Pancreas (tissue), 10 donors: ENCODE measurements at regions not wholly inside any gene's neighbourhood (a gene's known extent, or its start where the extent isn't known, plus 50 kb on each side); places are given as distances from the start of the nearest gene placed in this dataset.

Source experiments
- ATAC-seq, 4 donors: fragments of 200-7000 bp; cut with Tn5 transposase; one replicate each; pipeline versions ENCODE4 v1.8.0 to v1.9.1; 2020; ENCODE audit warnings: mild to moderate bottlenecking in 4 of 4, moderate library complexity in 4 of 4
- DNase-seq, 6 donors: peaks; one replicate each; pipeline ENCODE4 v3.0.0-alpha.2; 2020
- FAIRE-seq: peaks from 2 replicates; lab custom pipeline; 2012; peaks lifted over from hg19 to GRCh38; lab: Jason Lieb, UNC
- H3K27ac ChIP-seq, 4 donors: fragments of 200-600 bp; sonication (generic); 1 replicate in 3 of 4; 2 replicates in 1 of 4; pipeline versions ENCODE4 v1.5.0 to v1.8.0; 2020
- H3K27me3 ChIP-seq, 4 donors: fragments of 200-600 bp; one replicate each; pipeline ENCODE4 v1.8.0; 2021
- H3K36me3 ChIP-seq, 3 donors: fragments of 200-600 bp; sonication (generic) in 1 of 3; one replicate each; pipeline versions ENCODE4 v1.5.0 to v1.8.0; 2020 to 2021
- H3K4me1 ChIP-seq, 3 donors: fragments of 200-600 bp; one replicate each; pipeline ENCODE4 v1.8.0; 2021
- H3K4me3 ChIP-seq, 4 donors: fragments of 200-600 bp; sonication (generic) in 2 of 4; one replicate each; pipeline versions ENCODE4 v1.5.0 to v1.8.0; 2020 to 2021
- H3K9me3 ChIP-seq, 4 donors: fragments of 200-600 bp; one replicate each; pipeline ENCODE4 v1.8.0; 2021
- WGBS, 2 donors: extraction: QIAGEN DNeasy Blood & Tissue Kit; methylation state at CpG; one replicate each; pipeline ENCODE4 v1.1.7; 2013; 5-methylcytosine and 5-hydroxymethylcytosine counted together
- intact Hi-C, 3 donors: fragments of 100-400 bp; cut with DNase I; formaldehyde crosslinking; loops; one replicate each; pipeline versions ENCODE4 v1.11.1 to v1.14.2; 2022
- TF ChIP-seq, protein P1 (sequence below), 4 donors: fragments of 200-600 bp; sonication (generic) in 3 of 4; IDR thresholded peaks; one replicate each; pipeline versions ENCODE4 v1.5.0 to v1.8.0; 2021; ENCODE audit warnings: antibody characterized with exemption in 4 of 4
- donor health status: healthy with polysubstance abuse.
- donor health status: DM: no; HTN: no; CAD: no; lungs with moderate emphysema.
- donor health status: DM: no; HTN: no; CAD: no.
- donor health status: control.
- donor health status: control.
- donor health status: Bipolar disorder and iron deficiency.
- donor health status: DM: yes; HTN: yes; CAD: no.
- donor health status: DM: no; HTN: no; CAD: no.
- donor health status: DM: no; HTN: no; CAD: no.
- donor health status: DM: yes; HTN: yes; CAD: no.

GRCh38 chr4:144338834-144339233 lies 198.3 kb upstream of the GYPA start:
- DNase-seq = no peak
- intact Hi-C loops = no loop called here
- ATAC-seq = no peak
- Histone ChIP-seq H3K4me3 (no peak overlapping the region), H3K4me1 (no peaks in the 10 kb centered on the region), H3K27ac (no peak overlapping the region), H3K27me3 (peaks cover 0 to 3% (median 0%) of the 10 kb centered on the region in 4 donors), H3K9me3 (no peaks in the 10 kb centered on the region), H3K36me3 (no peaks in the 10 kb centered on the region)
- no peak for FAIRE-seq
- 71 to 77% methylated on average over 2 of the region's 2 CpGs for WGBS, 2 donors
- TF ChIP-seq, protein P1, sequence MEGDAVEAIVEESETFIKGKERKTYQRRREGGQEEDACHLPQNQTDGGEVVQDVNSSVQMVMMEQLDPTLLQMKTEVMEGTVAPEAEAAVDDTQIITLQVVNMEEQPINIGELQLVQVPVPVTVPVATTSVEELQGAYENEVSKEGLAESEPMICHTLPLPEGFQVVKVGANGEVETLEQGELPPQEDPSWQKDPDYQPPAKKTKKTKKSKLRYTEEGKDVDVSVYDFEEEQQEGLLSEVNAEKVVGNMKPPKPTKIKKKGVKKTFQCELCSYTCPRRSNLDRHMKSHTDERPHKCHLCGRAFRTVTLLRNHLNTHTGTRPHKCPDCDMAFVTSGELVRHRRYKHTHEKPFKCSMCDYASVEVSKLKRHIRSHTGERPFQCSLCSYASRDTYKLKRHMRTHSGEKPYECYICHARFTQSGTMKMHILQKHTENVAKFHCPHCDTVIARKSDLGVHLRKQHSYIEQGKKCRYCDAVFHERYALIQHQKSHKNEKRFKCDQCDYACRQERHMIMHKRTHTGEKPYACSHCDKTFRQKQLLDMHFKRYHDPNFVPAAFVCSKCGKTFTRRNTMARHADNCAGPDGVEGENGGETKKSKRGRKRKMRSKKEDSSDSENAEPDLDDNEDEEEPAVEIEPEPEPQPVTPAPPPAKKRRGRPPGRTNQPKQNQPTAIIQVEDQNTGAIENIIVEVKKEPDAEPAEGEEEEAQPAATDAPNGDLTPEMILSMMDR (IDR thresholded peaks at IDR 0.05) = no peak

DNA sequence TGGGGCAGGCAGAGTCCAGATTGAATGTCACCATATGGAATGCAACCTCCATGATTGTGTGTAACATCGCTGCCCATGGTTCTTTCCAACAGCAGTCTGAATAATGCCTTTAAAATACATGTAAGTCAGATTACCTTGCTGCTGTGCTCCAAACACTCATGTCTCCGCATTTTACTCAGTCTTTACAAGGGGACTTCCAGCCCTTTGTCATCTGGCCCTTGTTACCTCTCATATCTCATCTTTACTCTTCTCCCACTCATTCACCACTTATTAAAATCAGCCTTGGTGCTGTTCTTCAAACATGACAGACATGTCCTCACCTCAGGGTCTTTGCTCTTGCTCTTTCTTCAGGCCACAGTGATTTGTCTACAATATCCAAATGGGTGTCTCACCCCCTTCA lies 200.4 kb upstream of the GYPA start:
- TF ChIP-seq, protein P1 (IDR thresholded peaks at IDR 0.05) = no peak
- no peaks in the 10 kb centered on the region for H3K36me3 ChIP-seq
- no peak overlapping the region for H3K4me3 ChIP-seq
- H3K9me3 ChIP-seq = no peaks in the 10 kb centered on the region
- DNase-seq (no peak), ATAC-seq (no peak), FAIRE-seq (no peak)
- H3K27me3 ChIP-seq = no peaks in the 10 kb centered on the region
- WGBS, 2 donors = 90 to 94% methylated on average over 2 of the region's 2 CpGs
- intact Hi-C loops = no loop called here
- H3K4me1 ChIP-seq = no peaks in the 10 kb centered on the region
- no peak overlapping the region for H3K27ac ChIP-seq

GRCh38 chr4:144342949-144343760 lies 202.6 kb upstream of the GYPA start:
- intact Hi-C loops = no loop called here
- TF ChIP-seq, protein P1 (IDR thresholded peaks at IDR 0.05) = no peak
- H3K27me3 ChIP-seq = no peaks in the 10 kb centered on the region
- FAIRE-seq = no peak
- H3K36me3 ChIP-seq = no peaks in the 10 kb centered on the region
- H3K4me3 ChIP-seq = no peak overlapping the region
- no peak overlapping the region for H3K27ac ChIP-seq
- H3K9me3 ChIP-seq = no peaks in the 10 kb centered on the region
- no peak for ATAC-seq
- no peaks in the 10 kb centered on the region for H3K4me1 ChIP-seq
- 71 to 83% methylated on average over 7 of the region's 7 CpGs for WGBS, 2 donors
- no peak for DNase-seq

- Histone ChIP-seq H3K36me3 (no peaks in the 10 kb centered on the region), H3K4me3 (no peak overlapping the region), H3K4me1 (no peaks in the 10 kb centered on the region), H3K27ac (no peak overlapping the region), H3K9me3 (no peaks in the 10 kb centered on the region), H3K27me3 (no peaks in the 10 kb centered on the region)
- FAIRE-seq = no peak
- no peak for ATAC-seq
- DNase-seq = no peak
- 65 to 75% methylated on average over 4 of the region's 4 CpGs for WGBS, 2 donors
- intact Hi-C loops = no loop called here
- TF ChIP-seq, protein P1 (IDR thresholded peaks at IDR 0.05) = no peak
These were observed 206.6 kb upstream of the GYPA start for GRCh38 chr4:144347121-144347520.

DNA sequence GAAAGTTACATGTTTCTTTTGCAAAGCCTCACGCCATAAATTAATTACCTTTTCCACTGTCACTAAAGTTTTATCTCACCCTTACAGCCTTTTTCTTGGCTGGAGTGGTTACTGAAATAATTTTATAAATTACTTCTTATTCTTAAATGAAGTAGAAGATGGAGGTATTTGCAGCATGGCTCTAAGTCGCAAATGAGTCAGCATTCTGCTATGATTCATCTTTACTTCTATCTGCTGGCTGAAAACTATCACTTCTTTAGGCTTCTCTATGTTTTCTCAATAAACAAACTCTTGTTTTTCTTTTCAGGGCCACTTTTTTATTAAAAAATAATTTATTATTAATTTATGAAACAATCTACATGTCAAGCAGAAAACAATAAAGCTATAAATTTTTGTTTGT lies 210.2 kb upstream of the GYPA start:
- H3K4me1 ChIP-seq = no peaks in the 10 kb centered on the region
- H3K4me3 ChIP-seq = no peak overlapping the region
- no peak for DNase-seq
- FAIRE-seq = no peak
- TF ChIP-seq, protein P1 (IDR thresholded peaks at IDR 0.05) = no peak
- H3K27me3 ChIP-seq = no peaks in the 10 kb centered on the region
- WGBS, 2 donors = 88 to 93% methylated on average over 2 of the region's 2 CpGs
- H3K36me3 ChIP-seq = no peaks in the 10 kb centered on the region
- no peaks in the 10 kb centered on the region for H3K9me3 ChIP-seq
- intact Hi-C loops = no loop called here
- no peak overlapping the region for H3K27ac ChIP-seq
- ATAC-seq = no peak
